ENCODE measurements at regions not wholly inside any gene's neighbourhood (a gene's known extent, or its start where the extent isn't known, plus 50 kb on each side); places are given as distances from the start of the nearest gene placed in this dataset.

DNA sequence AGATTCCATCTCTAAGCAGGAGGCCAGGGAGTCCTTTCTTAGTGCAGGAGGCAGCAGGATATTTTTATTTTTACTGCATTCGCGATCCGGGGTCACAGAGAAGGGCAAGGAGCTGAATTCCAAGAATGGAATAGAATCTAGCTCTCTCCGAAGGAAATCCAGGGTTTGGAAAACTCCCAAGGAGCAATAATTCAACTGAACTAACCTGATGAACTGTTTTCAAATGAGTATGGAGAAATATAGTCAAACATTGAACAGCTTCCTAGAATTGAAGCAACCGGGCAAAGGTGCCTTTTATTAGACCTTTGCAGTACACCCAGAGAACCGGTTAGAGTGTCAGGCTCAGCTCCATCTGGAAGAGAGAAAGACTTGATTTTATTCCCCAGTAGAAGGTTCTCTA lies 120.7 kb upstream of the MAF start:
- H3K27me3 Mint-ChIP-seq (ENCODE audit: unreplicated experiment): peaks cover 2% of the 10 kb centered on the region
- H3K36me3 Mint-ChIP-seq (ENCODE audit: unreplicated experiment): no peaks in the 10 kb centered on the region
- no peak overlapping the region for H3K4me3 Mint-ChIP-seq (ENCODE audit: unreplicated experiment)
- peaks cover 3% of the 10 kb centered on the region for H3K9me3 Mint-ChIP-seq (ENCODE audit: unreplicated experiment)
- DNase-seq: no peak
- TF ChIP-seq, protein P1, sequence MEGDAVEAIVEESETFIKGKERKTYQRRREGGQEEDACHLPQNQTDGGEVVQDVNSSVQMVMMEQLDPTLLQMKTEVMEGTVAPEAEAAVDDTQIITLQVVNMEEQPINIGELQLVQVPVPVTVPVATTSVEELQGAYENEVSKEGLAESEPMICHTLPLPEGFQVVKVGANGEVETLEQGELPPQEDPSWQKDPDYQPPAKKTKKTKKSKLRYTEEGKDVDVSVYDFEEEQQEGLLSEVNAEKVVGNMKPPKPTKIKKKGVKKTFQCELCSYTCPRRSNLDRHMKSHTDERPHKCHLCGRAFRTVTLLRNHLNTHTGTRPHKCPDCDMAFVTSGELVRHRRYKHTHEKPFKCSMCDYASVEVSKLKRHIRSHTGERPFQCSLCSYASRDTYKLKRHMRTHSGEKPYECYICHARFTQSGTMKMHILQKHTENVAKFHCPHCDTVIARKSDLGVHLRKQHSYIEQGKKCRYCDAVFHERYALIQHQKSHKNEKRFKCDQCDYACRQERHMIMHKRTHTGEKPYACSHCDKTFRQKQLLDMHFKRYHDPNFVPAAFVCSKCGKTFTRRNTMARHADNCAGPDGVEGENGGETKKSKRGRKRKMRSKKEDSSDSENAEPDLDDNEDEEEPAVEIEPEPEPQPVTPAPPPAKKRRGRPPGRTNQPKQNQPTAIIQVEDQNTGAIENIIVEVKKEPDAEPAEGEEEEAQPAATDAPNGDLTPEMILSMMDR (IDR thresholded peaks at IDR 0.05; ENCODE audit: partially characterized antibody, unreplicated experiment): no peak
- H3K27ac Mint-ChIP-seq (ENCODE audit: unreplicated experiment): no peak overlapping the region
- H3K4me1 Mint-ChIP-seq (ENCODE audit: low read depth, unreplicated experiment): no peaks in the 10 kb centered on the region

DNA sequence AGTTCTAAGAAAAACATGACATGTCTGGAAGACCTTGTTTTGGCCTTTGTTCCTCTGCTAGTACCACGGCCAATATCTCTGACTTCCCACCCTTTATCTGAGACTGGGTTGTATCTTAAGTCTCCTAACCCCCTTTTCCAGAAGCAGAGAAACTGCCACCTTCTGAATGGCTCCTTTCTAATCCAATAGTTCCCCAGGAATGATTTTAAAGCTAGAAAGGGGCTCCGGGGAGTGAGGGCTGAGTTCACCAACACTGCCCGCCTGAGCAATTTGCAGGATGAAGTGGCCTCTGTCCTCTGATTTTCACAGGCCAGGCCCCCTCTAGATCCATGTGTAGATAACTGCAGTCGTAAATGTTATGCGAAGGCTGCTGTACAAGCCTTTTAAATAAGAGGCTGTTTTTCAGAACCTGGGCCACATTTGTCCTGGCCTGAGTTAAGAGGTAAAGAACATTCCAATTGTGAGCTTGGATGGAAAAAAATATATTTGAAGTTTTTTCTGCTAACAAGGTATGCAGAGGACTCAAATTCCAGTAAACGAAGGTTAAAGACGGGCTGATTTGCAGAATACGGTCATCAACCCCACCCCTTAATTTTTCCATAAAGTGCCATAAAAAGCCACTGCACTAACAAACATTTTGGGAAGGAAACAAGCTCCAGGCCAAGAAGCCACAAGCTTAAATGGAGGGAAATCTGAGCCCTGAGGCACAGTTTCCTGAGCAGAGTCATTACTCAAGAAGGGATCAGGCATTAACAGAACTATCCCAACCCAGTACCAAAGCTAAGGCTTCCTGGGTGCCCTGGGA lies 117.0 kb upstream of the MAF start:
- Mint-ChIP-seq H3K27ac (ENCODE audit: unreplicated experiment) (no peak overlapping the region), H3K4me1 (ENCODE audit: low read depth, unreplicated experiment) (no peaks in the 10 kb centered on the region), H3K27me3 (ENCODE audit: unreplicated experiment) (peaks cover 2% of the 10 kb centered on the region), H3K9me3 (ENCODE audit: unreplicated experiment) (peaks cover 3% of the 10 kb centered on the region), H3K36me3 (ENCODE audit: unreplicated experiment) (no peaks in the 10 kb centered on the region), H3K4me3 (ENCODE audit: unreplicated experiment) (no peak overlapping the region)
- TF ChIP-seq, protein P1 (IDR thresholded peaks at IDR 0.05; ENCODE audit: partially characterized antibody, unreplicated experiment): no peak
- DNase-seq: no peak

DNA sequence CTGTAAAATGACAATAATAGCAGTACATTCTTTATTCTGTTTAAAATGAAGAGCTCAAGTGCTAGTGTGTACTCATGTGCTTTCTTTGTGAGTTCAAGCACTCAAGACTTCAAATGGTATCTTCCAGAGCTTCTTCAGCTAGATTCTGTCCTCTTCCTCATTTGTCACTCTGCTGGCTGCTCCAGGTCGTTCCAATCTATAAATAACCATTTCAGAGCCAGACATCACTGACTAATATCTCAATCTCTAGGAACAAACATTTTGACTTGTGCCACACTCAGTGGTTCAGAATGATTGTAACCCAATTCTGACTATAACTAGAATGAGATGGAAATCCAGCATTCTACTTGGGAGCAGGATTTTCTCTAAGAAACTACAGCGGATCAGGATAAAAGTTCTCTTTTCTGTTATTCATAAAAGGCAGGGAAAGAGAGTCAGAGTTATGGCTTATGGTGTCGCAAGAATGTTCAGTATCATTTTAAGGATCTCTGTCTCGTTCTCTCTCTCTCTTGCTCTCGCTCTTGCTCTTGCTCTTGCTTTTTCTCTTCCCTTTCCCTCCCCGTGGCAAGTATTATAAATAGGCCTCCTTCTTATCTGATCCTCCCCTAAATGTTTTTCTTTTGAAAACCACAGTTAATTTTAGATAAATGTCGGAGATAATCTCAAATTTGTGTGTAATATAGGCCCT lies 116.3 kb upstream of the MAF start:
- no peaks in the 10 kb centered on the region for H3K36me3 Mint-ChIP-seq (ENCODE audit: unreplicated experiment)
- no peaks in the 10 kb centered on the region for H3K9me3 Mint-ChIP-seq (ENCODE audit: unreplicated experiment)
- H3K27me3 Mint-ChIP-seq (ENCODE audit: unreplicated experiment): no peaks in the 10 kb centered on the region
- TF ChIP-seq, protein P1 (IDR thresholded peaks at IDR 0.05; ENCODE audit: partially characterized antibody, unreplicated experiment): no peak
- no peaks in the 10 kb centered on the region for H3K4me1 Mint-ChIP-seq (ENCODE audit: low read depth, unreplicated experiment)
- no peak overlapping the region for H3K27ac Mint-ChIP-seq (ENCODE audit: unreplicated experiment)
- no peak for DNase-seq
- H3K4me3 Mint-ChIP-seq (ENCODE audit: unreplicated experiment): no peak overlapping the region

DNA sequence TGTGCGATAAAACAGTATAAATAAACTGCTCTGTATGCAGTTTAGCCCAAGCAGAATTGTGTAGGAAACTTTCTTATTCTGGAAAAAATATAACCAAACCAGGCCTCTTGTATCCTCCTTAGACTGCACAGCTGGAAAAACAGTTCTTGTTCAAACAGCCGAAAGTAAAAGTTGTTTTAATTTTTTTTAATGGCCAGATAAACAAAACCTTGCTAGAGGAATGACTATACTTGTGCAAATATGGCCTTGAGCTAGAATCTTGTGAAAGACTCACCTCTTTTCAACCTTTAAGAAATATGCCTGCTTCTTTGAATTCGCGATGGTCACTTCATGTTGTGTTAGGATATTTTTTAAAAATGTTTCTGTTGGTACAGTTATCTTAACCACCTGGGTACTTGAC lies 114.5 kb upstream of the MAF start:
- H3K27ac Mint-ChIP-seq (ENCODE audit: unreplicated experiment): no peak overlapping the region
- no peak for DNase-seq
- H3K4me1 Mint-ChIP-seq (ENCODE audit: low read depth, unreplicated experiment): no peaks in the 10 kb centered on the region
- H3K36me3 Mint-ChIP-seq (ENCODE audit: unreplicated experiment): no peaks in the 10 kb centered on the region
- TF ChIP-seq, protein P1 (IDR thresholded peaks at IDR 0.05; ENCODE audit: partially characterized antibody, unreplicated experiment): no peak
- no peak overlapping the region for H3K4me3 Mint-ChIP-seq (ENCODE audit: unreplicated experiment)
- no peaks in the 10 kb centered on the region for H3K9me3 Mint-ChIP-seq (ENCODE audit: unreplicated experiment)
- H3K27me3 Mint-ChIP-seq (ENCODE audit: unreplicated experiment): no peaks in the 10 kb centered on the region

DNA sequence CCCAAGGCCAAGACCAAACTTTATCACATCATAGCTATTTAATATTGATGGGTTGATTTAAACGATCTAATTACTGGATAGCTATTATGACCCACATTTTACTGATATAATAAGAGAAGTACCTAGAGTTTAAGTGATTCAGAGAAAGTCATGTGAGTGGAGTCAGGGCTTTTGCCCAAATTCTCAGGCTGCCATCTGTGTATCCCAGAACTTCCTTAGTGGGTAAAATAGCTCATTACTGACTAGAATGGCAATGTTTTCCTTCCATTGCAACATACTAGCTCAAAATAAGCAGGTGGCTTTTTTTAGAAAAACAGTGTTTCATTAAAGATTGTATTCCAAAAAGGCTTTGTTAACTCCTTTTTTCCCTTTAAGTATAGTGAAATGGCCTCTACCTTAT lies 113.9 kb upstream of the MAF start:
- TF ChIP-seq, protein P1 (IDR thresholded peaks at IDR 0.05; ENCODE audit: partially characterized antibody, unreplicated experiment): no peak

More for the DNA sequence above, 113.9 kb upstream of the MAF start:
- H3K36me3 Mint-ChIP-seq (ENCODE audit: unreplicated experiment): no peaks in the 10 kb centered on the region
- no peaks in the 10 kb centered on the region for H3K27me3 Mint-ChIP-seq (ENCODE audit: unreplicated experiment)
- H3K27ac Mint-ChIP-seq (ENCODE audit: unreplicated experiment): no peak overlapping the region
- H3K4me1 Mint-ChIP-seq (ENCODE audit: low read depth, unreplicated experiment): no peaks in the 10 kb centered on the region
- no peak for DNase-seq
- no peak overlapping the region for H3K4me3 Mint-ChIP-seq (ENCODE audit: unreplicated experiment)
- no peaks in the 10 kb centered on the region for H3K9me3 Mint-ChIP-seq (ENCODE audit: unreplicated experiment)

Data from glutamatergic neuron (in vitro differentiated cells).